AG09319 (cell line): ENCODE measurements at regions not wholly inside any gene's neighbourhood (a gene's known extent, or its start where the extent isn't known, plus 50 kb on each side); places are given as distances from the start of the nearest gene placed in this dataset.

Source experiments
- DNase-seq: peaks from one replicate; pipeline ENCODE4 v3.0.0-alpha.2; 2010; ENCODE audit warnings: low read depth; ENCODE audit errors: extremely low read depth
- TF ChIP-seq, protein P1 (sequence below): IDR thresholded peaks from 2 replicates; pipeline ENCODE4 v1.5.1; 2011; ENCODE audit warnings: low read depth, mild to moderate bottlenecking, inconsistent platforms, low read length, moderate library complexity

DNA sequence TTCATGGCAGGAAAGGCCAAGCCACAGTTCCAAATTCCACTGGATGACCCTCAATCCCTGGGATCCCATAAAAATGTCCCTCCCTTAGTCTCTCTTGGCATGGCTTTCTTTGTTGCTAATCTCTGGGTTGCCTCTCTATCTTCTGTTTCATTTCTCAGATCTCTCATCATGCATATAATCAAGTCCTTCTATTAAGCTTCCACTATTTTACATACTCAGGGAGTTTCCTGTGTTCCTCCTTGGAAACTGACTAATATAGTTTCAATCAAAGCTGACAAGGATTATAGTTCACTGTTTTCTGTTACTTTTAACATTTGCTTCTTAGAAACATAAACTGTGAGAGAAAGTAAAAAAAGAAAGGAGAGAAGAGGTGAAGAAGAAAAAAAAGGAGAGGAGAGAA is 113.8 kb upstream of the COL8A1 start:
- TF ChIP-seq, protein P1, sequence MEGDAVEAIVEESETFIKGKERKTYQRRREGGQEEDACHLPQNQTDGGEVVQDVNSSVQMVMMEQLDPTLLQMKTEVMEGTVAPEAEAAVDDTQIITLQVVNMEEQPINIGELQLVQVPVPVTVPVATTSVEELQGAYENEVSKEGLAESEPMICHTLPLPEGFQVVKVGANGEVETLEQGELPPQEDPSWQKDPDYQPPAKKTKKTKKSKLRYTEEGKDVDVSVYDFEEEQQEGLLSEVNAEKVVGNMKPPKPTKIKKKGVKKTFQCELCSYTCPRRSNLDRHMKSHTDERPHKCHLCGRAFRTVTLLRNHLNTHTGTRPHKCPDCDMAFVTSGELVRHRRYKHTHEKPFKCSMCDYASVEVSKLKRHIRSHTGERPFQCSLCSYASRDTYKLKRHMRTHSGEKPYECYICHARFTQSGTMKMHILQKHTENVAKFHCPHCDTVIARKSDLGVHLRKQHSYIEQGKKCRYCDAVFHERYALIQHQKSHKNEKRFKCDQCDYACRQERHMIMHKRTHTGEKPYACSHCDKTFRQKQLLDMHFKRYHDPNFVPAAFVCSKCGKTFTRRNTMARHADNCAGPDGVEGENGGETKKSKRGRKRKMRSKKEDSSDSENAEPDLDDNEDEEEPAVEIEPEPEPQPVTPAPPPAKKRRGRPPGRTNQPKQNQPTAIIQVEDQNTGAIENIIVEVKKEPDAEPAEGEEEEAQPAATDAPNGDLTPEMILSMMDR, result no peak
- no peak for DNase-seq

DNA sequence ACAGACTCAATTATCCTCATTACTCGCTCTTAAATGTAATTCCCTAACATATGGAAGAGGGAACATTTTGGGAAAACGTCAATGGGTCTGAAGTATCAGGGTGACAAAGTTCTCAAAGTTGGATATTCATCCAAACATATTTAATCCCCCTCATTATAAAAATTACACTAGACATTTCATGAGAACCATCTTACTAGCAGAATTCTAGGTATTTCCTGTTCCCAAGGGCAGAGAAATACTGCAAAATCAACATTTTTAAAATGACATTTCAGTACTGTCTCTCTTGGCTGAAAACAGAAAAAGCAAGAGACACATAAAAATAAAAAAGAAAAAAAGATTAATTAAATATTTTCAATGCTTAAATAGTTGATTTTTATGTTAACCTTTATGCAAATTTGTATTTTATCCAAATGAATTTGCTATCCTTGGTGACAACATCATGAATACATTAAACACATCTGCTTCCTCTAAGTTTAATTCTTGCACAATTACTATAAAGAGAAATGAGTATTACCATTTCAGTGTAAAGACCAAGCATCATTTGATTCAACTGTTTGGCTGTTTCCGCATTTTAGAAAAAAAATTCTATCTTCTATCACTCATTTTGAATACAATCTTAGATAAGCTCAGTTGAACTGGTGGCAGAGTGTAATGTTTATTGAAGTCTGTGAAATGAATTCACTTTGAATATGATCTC is 114.8 kb upstream of the COL8A1 start:
- DNase-seq, result no peak
- TF ChIP-seq, protein P1, result no peak

DNA sequence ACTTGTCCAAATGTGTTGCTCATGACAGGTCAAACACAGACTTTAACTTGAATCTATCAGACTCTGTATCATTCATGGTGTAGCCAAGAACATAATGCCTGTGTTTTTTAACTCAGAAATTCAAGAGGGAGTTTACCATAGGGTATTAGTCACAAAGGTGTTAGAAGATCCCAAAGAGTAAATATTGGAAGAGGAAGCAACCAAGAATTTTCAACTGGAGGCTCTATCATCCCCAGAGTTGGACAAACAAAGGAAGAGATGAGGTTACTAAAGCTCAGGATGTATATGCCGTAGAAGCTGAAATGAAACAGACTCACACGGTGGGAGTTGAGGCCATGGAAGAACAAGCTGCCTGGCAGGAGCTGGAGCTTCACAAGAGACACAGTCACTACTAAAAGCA is 116.2 kb upstream of the COL8A1 start:
- DNase-seq, result no peak
- TF ChIP-seq, protein P1, result no peak

DNA sequence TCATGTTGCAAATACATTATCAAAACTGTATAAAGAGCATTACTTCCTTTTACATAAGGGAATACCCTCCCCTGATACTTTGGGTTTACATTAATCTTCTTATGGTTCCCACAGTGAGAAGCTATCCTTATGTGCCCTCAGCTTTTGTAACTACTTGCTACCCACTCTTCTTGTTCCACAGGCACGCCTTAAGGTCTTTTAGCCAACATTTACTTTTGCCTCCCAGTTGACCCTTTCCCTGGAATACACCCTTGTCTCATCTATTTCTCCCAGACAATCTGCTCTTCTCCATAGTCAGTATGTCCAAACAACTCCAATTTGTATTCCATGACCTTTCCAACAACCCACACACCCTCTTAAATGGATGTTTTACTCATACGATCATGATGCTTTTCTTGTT is 116.8 kb upstream of the COL8A1 start:
- TF ChIP-seq, protein P1, result no peak
- DNase-seq, result no peak

DNA sequence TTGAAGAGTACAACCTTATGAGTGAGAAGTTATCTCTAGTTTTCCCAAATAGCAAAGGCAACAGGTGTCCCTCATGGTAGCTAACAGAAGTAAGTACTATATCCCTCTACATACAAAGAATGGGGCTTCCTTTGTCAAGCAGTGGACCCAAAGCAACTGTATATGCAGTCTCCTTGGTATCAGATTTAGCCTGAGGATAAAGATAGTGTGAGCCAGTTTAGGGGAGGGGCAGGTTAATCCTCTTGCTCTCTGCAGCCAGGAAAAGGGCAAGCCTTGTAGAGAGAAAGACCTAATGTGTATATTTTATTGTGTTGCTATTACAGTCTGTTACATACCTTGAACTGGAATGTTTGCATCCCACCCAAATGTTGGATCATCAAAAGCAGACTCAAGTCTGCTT is 117.9 kb upstream of the COL8A1 start:
- TF ChIP-seq, protein P1, result no peak
- no peak for DNase-seq

DNA sequence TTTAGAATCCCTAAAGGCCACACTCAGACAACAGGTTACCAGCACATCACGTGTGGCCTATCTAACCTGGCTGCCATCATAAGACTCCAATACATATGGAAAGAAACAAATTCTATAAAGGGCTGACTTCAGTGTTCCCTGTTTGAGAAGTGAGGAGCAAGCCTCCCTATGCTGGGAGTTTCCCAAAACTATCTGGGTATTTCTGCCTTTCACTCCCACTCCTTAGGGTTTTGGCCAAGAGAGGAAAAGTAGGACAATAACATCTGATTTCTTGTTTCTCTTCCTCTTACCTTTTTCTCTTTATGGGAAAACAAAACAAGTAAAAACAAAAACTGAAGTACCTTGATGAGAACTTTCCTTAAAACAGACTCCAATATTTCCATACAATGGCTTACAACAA is 121.5 kb upstream of the COL8A1 start:
- TF ChIP-seq, protein P1, result no peak
- no peak for DNase-seq

DNA sequence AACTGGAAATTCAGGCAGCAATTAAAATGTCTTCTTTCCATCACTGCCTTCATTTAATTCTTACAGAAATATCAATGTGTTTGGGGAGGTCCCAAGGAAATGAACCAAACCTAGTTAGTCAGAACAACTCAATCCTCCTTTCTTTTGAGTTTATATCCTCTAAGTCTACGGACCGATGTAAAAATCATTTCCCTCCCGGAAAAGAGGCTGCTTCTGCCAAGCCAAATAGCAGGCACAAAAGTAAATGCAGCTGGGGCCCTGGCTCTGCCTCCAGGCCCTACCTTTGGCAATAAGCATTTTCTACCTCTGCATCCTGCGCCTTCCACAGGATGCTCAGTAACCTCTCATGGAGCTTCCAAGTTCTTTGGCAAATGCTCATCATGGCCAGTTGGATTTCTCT is 122.5 kb upstream of the COL8A1 start:
- TF ChIP-seq, protein P1, result no peak
- no peak for DNase-seq
